PC-9 (cell line): ENCODE measurements at regions not wholly inside any gene's neighbourhood (a gene's known extent, or its start where the extent isn't known, plus 50 kb on each side); places are given as distances from the start of the nearest gene placed in this dataset.

Source experiments
- BruUV-seq: library from RNA; stranded (reverse); fragments of 400-500 nt; replicated peaks from 2 replicates; lab custom pipeline; 2021; lab: Mats Ljungman, UMichigan
- CTCF ChIA-PET: fragments of 300-600 bp; sonication (Branson Sonifier 250); formaldehyde crosslinking; loops from one replicate; lab custom pipeline; 2022; ENCODE audit warnings: antibody characterized with exemption; lab: Charles Lee
- POLR2A ChIA-PET: fragments of 300-600 bp; sonication (Branson Sonifier 250); formaldehyde crosslinking; loops from one replicate; lab custom pipeline; 2022; ENCODE audit warnings: antibody characterized with exemption; ENCODE audit not compliant: unreplicated experiment; lab: Charles Lee
- DNase-seq, 2 experiments: peaks; one replicate each; pipeline versions ENCODE4 v3.0.0 to v3.0.0-alpha.2; 2015 to 2022; ENCODE audit warnings: mixed read lengths in 1 of 2
- H2AFZ ChIP-seq: fragments of 200-600 bp; sonication (generic); 2 replicates; pipeline ENCODE4 v1.8.1; 2017; ENCODE audit warnings: antibody characterized with exemption
- H3F3A ChIP-seq: fragments of 200-600 bp; sonication (generic); 2 replicates; pipeline ENCODE4 v1.8.1; 2017; ENCODE audit warnings: antibody characterized with exemption, mild to moderate bottlenecking, low read depth; ENCODE audit not compliant: insufficient read depth
- H3K27ac ChIP-seq: fragments of 200-600 bp; sonication (generic); 2 replicates; pipeline ENCODE4 v1.6.1; 2016; ENCODE audit warnings: mixed run types
- H3K27me3 ChIP-seq: fragments of 200-600 bp; sonication (generic); 2 replicates; pipeline ENCODE4 v1.6.1; 2016; ENCODE audit warnings: low read depth, mixed run types; ENCODE audit not compliant: insufficient read depth
- H3K36me3 ChIP-seq: fragments of 200-600 bp; sonication (generic); 2 replicates; pipeline ENCODE4 v1.6.1; 2016; ENCODE audit warnings: low read depth, mixed run types
- H3K4me1 ChIP-seq: fragments of 200-600 bp; sonication (generic); replicated peaks from 2 replicates; pipeline ENCODE4 v1.6.1; 2016; ENCODE audit warnings: mixed run types; ENCODE audit not compliant: insufficient read depth
- H3K4me2 ChIP-seq: fragments of 200-600 bp; sonication (generic); 2 replicates; pipeline ENCODE4 v1.6.1; 2017; ENCODE audit warnings: mixed run types
- H3K4me3 ChIP-seq: fragments of 200-600 bp; sonication (generic); 2 replicates; pipeline ENCODE4 v1.6.1; 2016; ENCODE audit warnings: mixed run types
- H3K79me2 ChIP-seq: fragments of 200-600 bp; sonication (generic); 2 replicates; pipeline ENCODE4 v1.6.1; 2017; ENCODE audit warnings: low read depth, mixed run types
- H3K9me2 ChIP-seq: fragments of 200-600 bp; sonication (generic); 2 replicates; pipeline ENCODE4 v1.8.1; 2017; ENCODE audit warnings: mild to moderate bottlenecking; ENCODE audit not compliant: insufficient read depth
- H3K9me3 ChIP-seq: fragments of 200-600 bp; sonication (generic); 2 replicates; pipeline ENCODE4 v1.8.1; 2016; ENCODE audit warnings: low read depth; ENCODE audit not compliant: insufficient read depth
- H4K20me1 ChIP-seq: fragments of 200-600 bp; sonication (generic); 2 replicates; pipeline ENCODE4 v1.8.1; 2017; ENCODE audit not compliant: insufficient read depth
- CTCF ChIP-seq: fragments of 200-600 bp; sonication (generic); conservative IDR thresholded peaks from 2 replicates; pipeline ENCODE4 v1.6.1; 2017; ENCODE audit warnings: mixed run types, antibody characterized with exemption, mild to moderate bottlenecking, moderate library complexity
- EZH2 ChIP-seq: fragments of 200-600 bp; sonication (generic); IDR thresholded peaks from 2 replicates; pipeline ENCODE4 v1.8.0; 2017; ENCODE audit warnings: antibody characterized with exemption, low read depth
- intact Hi-C: fragments of 100-400 bp; cut with micrococcal nuclease; formaldehyde crosslinking; loops from one replicate; pipeline ENCODE4 v1.10.0; 2022; ENCODE audit not compliant: unreplicated experiment

GRCh38 chrX:116236666-116237065, 66.1 kb downstream of the AGTR2 start:
- peaks cover 45% of the 10 kb centered on the region; the same call in 1 of the 2 replicates for H3F3A ChIP-seq
- H2AFZ ChIP-seq: no peak overlapping the region
- no peaks in the 10 kb centered on the region for H3K36me3 ChIP-seq
- no peak overlapping the region for H3K27ac ChIP-seq
- H3K4me3 ChIP-seq: no peak overlapping the region
- BruUV-seq: no TSS peak
- no peaks in the 10 kb centered on the region for H3K79me2 ChIP-seq
- DNase-seq: no peak
- no peaks in the 10 kb centered on the region for H4K20me1 ChIP-seq
- no peak overlapping the region for H3K4me2 ChIP-seq
- H3K4me1 ChIP-seq: peaks cover 59% of the 10 kb centered on the region
- no peak for TF ChIP-seq EZH2
- no peak for TF ChIP-seq CTCF
- ChIA-PET POLR2A (no interaction called here), CTCF (no interaction called here)
- intact Hi-C loops: no loop called here
- H3K9me2 ChIP-seq: no peaks in the 10 kb centered on the region
- no peaks in the 10 kb centered on the region for H3K27me3 ChIP-seq
- H3K9me3 ChIP-seq: no peaks in the 10 kb centered on the region; the same call in 1 of the 2 replicates

GRCh38 chrX:116238093-116238492, 67.5 kb downstream of the AGTR2 start:
- BruUV-seq: no TSS peak
- no peaks in the 10 kb centered on the region for H3K27me3 ChIP-seq
- H3K4me1 ChIP-seq: peaks cover 50% of the 10 kb centered on the region
- peaks cover 3% of the 10 kb centered on the region for H3K9me3 ChIP-seq
- intact Hi-C loops: no loop called here
- H3K4me2 ChIP-seq: no peak overlapping the region
- CTCF ChIA-PET: no interaction called here
- no peak overlapping the region for H3K27ac ChIP-seq
- POLR2A ChIA-PET: no interaction called here
- H2AFZ ChIP-seq: no peak overlapping the region
- peaks cover 35% of the 10 kb centered on the region; the same call in 1 of the 2 replicates for H3F3A ChIP-seq
- H3K79me2 ChIP-seq: no peaks in the 10 kb centered on the region
- H3K4me3 ChIP-seq: no peak overlapping the region
- no peaks in the 10 kb centered on the region for H3K9me2 ChIP-seq
- H4K20me1 ChIP-seq: no peaks in the 10 kb centered on the region
- no peak for DNase-seq
- H3K36me3 ChIP-seq: no peaks in the 10 kb centered on the region
- TF ChIP-seq EZH2: no peak
- no peak for TF ChIP-seq CTCF

- peaks cover 44% of the 10 kb centered on the region for H3K4me1 ChIP-seq
- 0 out of 2 replicates have a peak overlapping the region, but pooled peaks have one; percentile 77 for H3K4me2 ChIP-seq
- H3K36me3 ChIP-seq: no peaks in the 10 kb centered on the region
- H3K9me2 ChIP-seq: no peaks in the 10 kb centered on the region
- ChIA-PET CTCF (no interaction called here), POLR2A (no interaction called here)
- no TSS peak for BruUV-seq
- intact Hi-C loops: no loop called here
- H3F3A ChIP-seq: peaks cover 28% of the 10 kb centered on the region; the same call in 1 of the 2 replicates
- peaks cover 5% of the 10 kb centered on the region for H3K9me3 ChIP-seq
- H3K79me2 ChIP-seq: no peaks in the 10 kb centered on the region
- DNase-seq: no peak
- H2AFZ ChIP-seq: no peak overlapping the region
- H4K20me1 ChIP-seq: no peaks in the 10 kb centered on the region
- TF ChIP-seq EZH2 (no peak), CTCF (no peak)
- H3K27ac ChIP-seq: 0 out of 2 replicates have a peak overlapping the region, but pooled peaks have one; percentile 70
- no peaks in the 10 kb centered on the region for H3K27me3 ChIP-seq
- H3K4me3 ChIP-seq: no peak overlapping the region
These were observed 68.2 kb downstream of the AGTR2 start for GRCh38 chrX:116238567-116239255.
